Uterus (tissue), 3 donors: ENCODE measurements at regions not wholly inside any gene's neighbourhood (a gene's known extent, or its start where the extent isn't known, plus 50 kb on each side); places are given as distances from the start of the nearest gene placed in this dataset.

Experiments
- DNase-seq, 2 donors: peaks; one replicate each; pipeline ENCODE4 v3.0.0-alpha.2; 2019 to 2020
- H3K27ac ChIP-seq, 2 donors: fragments of 200-600 bp; sonication (generic); 1 replicate in 1 of 2; 2 replicates in 1 of 2; pipeline ENCODE4 v1.5.1; 2016 to 2018
- H3K27me3 ChIP-seq, 2 donors: fragments of 200-600 bp; sonication (generic); one replicate each; pipeline ENCODE4 v1.5.1; 2018 to 2019; ENCODE audit warnings: control low read depth in 1 of 2
- H3K36me3 ChIP-seq, 2 donors: fragments of 200-600 bp; sonication (generic); one replicate each; pipeline ENCODE4 v1.5.1; 2019; ENCODE audit warnings: control low read depth in 1 of 2
- H3K4me1 ChIP-seq, 2 donors: fragments of 200-600 bp; sonication (generic); one replicate each; pipeline ENCODE4 v1.5.1; 2018 to 2019; ENCODE audit warnings: control low read depth in 1 of 2
- H3K4me3 ChIP-seq, 2 donors: fragments of 200-600 bp; sonication (generic); 1 replicate in 1 of 2; 2 replicates in 1 of 2; pipeline ENCODE4 v1.5.1; 2018 to 2019; ENCODE audit warnings: mild to moderate bottlenecking in 1 of 2
- H3K9me3 ChIP-seq, 2 donors: fragments of 200-600 bp; sonication (generic); one replicate each; pipeline ENCODE4 v1.5.1; 2019; ENCODE audit warnings: control low read depth in 1 of 2
- POLR2A ChIP-seq, 2 donors: fragments of 450-650 bp; IDR thresholded peaks; one replicate each; pipeline ENCODE4 v1.6.1; 2016; ENCODE audit warnings: antibody characterized with exemption in 2 of 2, mild to moderate bottlenecking in 1 of 2, moderate library complexity in 1 of 2
- intact Hi-C: fragments of 100-400 bp; cut with DNase I; formaldehyde crosslinking; loops from one replicate; pipeline ENCODE4 v1.15.1; 2023; ENCODE audit warnings: low total_unique reads
- TF ChIP-seq, protein P1 (sequence below), 4 experiments: fragments of 200-600 bp in 2 of 4; fragments of 450-650 bp in 2 of 4; sonication (generic) in 2 of 4; IDR thresholded peaks; one replicate each; pipeline ENCODE4 v1.5.1; 2016 to 2019; ENCODE audit warnings: antibody characterized with exemption in 4 of 4, mild to moderate bottlenecking in 2 of 4, moderate library complexity in 1 of 4
- donor health status: DM: yes; HTN: yes; CAD: no.

DNA sequence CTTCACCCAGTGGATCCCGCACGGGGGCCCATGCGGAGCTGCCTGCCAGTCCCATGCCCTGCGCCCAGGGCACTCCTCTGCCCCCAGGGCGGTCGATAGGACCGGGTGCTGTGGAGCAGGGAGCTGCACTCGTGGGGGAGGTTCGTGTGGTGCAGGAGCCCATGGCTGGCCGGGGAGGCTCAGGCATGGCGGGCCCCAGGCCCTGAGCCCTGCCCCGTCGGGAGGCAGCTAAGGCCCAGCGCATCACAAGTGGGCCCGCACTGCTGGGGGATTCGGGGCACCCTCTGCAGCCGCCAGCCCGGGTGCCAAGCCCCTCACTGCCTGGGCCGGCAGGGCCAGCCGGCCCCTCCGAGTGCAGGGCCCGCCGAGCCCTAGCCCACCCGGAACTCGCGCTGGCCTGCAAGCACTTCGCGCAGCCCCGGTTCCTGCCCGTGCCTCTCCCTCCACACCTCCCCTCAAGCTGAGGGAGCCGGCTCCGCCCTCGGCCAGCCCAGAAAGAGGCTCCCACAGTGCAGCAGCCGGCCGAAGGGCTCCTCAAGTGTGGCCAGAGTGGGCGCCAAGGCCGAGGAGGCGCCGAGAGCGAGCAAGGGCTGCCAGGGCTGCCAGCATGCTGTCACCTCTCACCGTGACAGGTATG lies 221.1 kb upstream of the RORB start:
- DNase-seq = no peak
- no peak overlapping the region for H3K27ac ChIP-seq
- intact Hi-C loops = no loop called here
- TF ChIP-seq, protein P1, sequence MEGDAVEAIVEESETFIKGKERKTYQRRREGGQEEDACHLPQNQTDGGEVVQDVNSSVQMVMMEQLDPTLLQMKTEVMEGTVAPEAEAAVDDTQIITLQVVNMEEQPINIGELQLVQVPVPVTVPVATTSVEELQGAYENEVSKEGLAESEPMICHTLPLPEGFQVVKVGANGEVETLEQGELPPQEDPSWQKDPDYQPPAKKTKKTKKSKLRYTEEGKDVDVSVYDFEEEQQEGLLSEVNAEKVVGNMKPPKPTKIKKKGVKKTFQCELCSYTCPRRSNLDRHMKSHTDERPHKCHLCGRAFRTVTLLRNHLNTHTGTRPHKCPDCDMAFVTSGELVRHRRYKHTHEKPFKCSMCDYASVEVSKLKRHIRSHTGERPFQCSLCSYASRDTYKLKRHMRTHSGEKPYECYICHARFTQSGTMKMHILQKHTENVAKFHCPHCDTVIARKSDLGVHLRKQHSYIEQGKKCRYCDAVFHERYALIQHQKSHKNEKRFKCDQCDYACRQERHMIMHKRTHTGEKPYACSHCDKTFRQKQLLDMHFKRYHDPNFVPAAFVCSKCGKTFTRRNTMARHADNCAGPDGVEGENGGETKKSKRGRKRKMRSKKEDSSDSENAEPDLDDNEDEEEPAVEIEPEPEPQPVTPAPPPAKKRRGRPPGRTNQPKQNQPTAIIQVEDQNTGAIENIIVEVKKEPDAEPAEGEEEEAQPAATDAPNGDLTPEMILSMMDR (IDR thresholded peaks at IDR 0.05) = no peak
- TF ChIP-seq POLR2A (IDR thresholded peaks at IDR 0.05) = no peak
- no peaks in the 10 kb centered on the region for H3K9me3 ChIP-seq
- H3K4me3 ChIP-seq = no peak overlapping the region
- H3K27me3 ChIP-seq = no peaks in the 10 kb centered on the region
- no peaks in the 10 kb centered on the region for H3K4me1 ChIP-seq
- no peaks in the 10 kb centered on the region for H3K36me3 ChIP-seq

DNA sequence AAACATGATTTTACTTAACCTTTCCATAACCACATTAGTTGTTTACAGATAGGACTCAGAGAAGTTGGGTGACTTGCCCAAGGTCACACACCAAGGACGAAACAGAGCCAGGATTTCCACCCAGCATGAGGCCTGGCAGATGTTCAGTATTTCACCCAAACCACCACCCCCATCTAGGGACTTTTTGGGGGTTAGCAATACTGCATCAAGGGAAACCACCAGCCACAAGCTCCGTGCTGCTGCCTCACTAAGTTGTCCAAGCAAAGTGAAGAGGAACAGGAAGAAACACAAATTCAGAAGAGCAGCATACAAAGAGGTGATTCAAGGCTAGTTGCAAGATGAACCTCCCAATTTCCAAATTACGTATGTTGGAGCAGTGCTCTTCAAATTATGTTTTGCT lies 219.6 kb upstream of the RORB start:
- TF ChIP-seq POLR2A (IDR thresholded peaks at IDR 0.05) = no peak
- TF ChIP-seq, protein P1 (IDR thresholded peaks at IDR 0.05) = no peak
- Histone ChIP-seq H3K4me3 (no peak overlapping the region), H3K4me1 (no peaks in the 10 kb centered on the region), H3K36me3 (no peaks in the 10 kb centered on the region), H3K27me3 (no peaks in the 10 kb centered on the region), H3K27ac (no peak overlapping the region), H3K9me3 (no peaks in the 10 kb centered on the region)
- no peak for DNase-seq
- intact Hi-C loops = no loop called here

DNA sequence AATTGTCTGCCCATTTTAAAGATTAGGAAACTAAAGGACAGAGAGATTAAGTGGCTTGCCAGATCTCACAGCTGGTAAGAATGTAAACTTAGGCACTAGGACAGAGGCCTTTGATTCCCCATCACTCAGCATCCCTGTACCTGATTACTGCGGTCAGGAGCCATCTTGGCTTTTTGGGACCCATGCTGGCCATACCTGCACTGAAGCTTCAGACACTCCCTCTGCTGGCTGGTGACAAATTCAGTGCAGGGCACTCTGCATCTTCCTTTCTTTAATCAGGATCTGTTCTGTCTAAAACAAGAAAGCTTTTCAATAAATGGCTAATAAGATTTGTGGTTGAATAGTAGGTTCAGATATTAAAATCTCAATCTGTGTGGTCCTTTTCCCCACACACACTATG lies 215.5 kb upstream of the RORB start:
- intact Hi-C loops = no loop called here
- Histone ChIP-seq H3K4me1 (no peaks in the 10 kb centered on the region), H3K27ac (no peak overlapping the region), H3K9me3 (no peaks in the 10 kb centered on the region), H3K36me3 (no peaks in the 10 kb centered on the region), H3K27me3 (no peaks in the 10 kb centered on the region), H3K4me3 (no peak overlapping the region)
- no peak for DNase-seq
- no peak for TF ChIP-seq POLR2A (IDR thresholded peaks at IDR 0.05)
- TF ChIP-seq, protein P1 (IDR thresholded peaks at IDR 0.05) = no peak

DNA sequence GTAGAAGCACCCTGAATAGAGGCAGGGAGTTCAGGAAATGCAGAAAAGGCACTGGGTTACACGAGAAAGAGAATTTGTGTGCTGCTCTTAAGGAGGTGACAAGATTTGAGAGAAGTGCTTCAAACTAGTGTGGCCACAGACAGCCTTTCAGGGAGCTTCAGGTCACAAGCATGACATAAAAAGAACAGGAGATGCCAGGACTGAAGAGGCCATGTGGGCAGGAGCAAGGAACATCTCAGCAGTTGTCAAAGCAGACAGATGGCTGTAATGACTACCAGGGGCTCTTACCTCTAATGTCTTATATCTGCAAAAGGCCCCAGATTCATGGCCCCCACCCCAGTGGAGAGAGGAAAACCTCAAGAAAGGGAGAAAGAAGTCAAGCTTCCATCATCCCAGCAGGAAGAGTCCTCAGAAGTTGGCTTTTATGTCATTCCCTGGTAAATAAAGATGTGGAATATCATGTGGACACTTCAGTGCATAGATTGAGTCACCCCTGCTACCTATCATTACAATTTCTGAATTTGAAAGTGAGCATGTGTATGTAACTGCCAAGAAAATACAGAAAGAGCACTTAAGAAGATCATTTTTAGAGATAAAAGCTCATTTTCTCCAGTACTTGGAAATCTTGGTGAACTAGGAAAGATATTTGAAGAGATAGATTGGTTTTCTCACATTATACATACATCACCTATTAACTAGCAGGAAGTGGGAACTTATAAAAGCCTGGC lies 214.4 kb upstream of the RORB start:
- Histone ChIP-seq H3K4me1 (no peaks in the 10 kb centered on the region), H3K4me3 (no peak overlapping the region)

More for the DNA sequence above, 214.4 kb upstream of the RORB start:
- H3K36me3 ChIP-seq = no peaks in the 10 kb centered on the region
- no peak overlapping the region for H3K27ac ChIP-seq
- no peak for DNase-seq
- no peaks in the 10 kb centered on the region for H3K9me3 ChIP-seq
- TF ChIP-seq POLR2A (IDR thresholded peaks at IDR 0.05) = no peak
- TF ChIP-seq, protein P1 (IDR thresholded peaks at IDR 0.05) = no peak
- intact Hi-C loops = no loop called here
- H3K27me3 ChIP-seq = no peaks in the 10 kb centered on the region
